Activated CD4-positive, alpha-beta memory T cell treated with anti-CD3 and anti-CD28 coated beads, Interleukin-2, amount 10 ng/mL, durations not matched to agents 7 days and 5 days (primary cell): ENCODE measurements at regions not wholly inside any gene's neighbourhood (a gene's known extent, or its start where the extent isn't known, plus 50 kb on each side); places are given as distances from the start of the nearest gene placed in this dataset.

Source experiments
- CTCF ChIA-PET: fragments of 350-600 bp; sonication (Branson Sonifier 250); formaldehyde crosslinking; loops from one replicate; lab custom pipeline; 2021; ENCODE audit warnings: antibody characterized with exemption, inconsistent platforms; lab: Charles Lee
- POLR2A ChIA-PET: fragments of 350-600 bp; sonication (Branson Sonifier 250); formaldehyde crosslinking; loops from one replicate; lab custom pipeline; 2021; ENCODE audit warnings: antibody characterized with exemption; lab: Charles Lee
- DNase-seq: peaks from one replicate; pipeline ENCODE4 v3.0.0-alpha.2; 2020
- H3K27ac Mint-ChIP-seq: one replicate; pipeline ENCODE4 v1.8.0; 2021; ENCODE audit warnings: mild to moderate bottlenecking, mixed read lengths
- H3K27me3 Mint-ChIP-seq: one replicate; pipeline ENCODE4 v1.8.0; 2021; ENCODE audit warnings: mixed read lengths
- H3K36me3 Mint-ChIP-seq: one replicate; pipeline ENCODE4 v1.8.0; 2021; ENCODE audit warnings: low read depth, mixed read lengths
- H3K4me1 Mint-ChIP-seq: one replicate; pipeline ENCODE4 v1.8.0; 2021; ENCODE audit warnings: mixed read lengths
- H3K4me3 Mint-ChIP-seq: one replicate; pipeline ENCODE4 v1.8.0; 2021; ENCODE audit warnings: mild to moderate bottlenecking, mixed read lengths
- H3K9me3 Mint-ChIP-seq: one replicate; pipeline ENCODE4 v1.8.0; 2021; ENCODE audit warnings: mixed read lengths

DNA sequence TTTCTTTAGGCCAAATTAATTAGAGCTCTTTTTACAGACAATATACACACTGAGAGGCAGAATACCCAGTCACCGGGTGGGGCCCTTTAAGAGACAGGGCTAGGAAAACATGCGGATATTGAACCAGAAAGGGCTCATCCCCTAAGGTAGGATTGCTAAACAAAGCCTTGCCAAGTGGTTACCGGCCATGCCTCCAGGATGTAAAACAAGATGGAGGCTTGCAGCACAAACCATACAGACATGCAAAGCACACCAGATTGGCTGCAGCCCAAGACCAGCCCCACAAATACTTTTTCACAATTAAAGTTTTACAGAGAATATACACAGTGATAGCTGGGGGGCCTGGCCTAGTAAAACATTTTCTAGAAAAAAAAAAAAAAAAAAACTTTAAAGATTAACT, 210.0 kb downstream of the KLHL4 start:
- no peaks in the 10 kb centered on the region for H3K36me3 Mint-ChIP-seq
- POLR2A ChIA-PET: no interaction called here
- no peaks in the 10 kb centered on the region for H3K4me1 Mint-ChIP-seq
- no peaks in the 10 kb centered on the region for H3K27me3 Mint-ChIP-seq
- no peak overlapping the region for H3K27ac Mint-ChIP-seq
- H3K4me3 Mint-ChIP-seq: no peak overlapping the region
- DNase-seq: no peak
- H3K9me3 Mint-ChIP-seq: no peaks in the 10 kb centered on the region
- CTCF ChIA-PET: no interaction called here

GRCh38 chrX:87728024-87728423, 210.4 kb downstream of the KLHL4 start:
- H3K4me3 Mint-ChIP-seq: no peak overlapping the region
- ChIA-PET CTCF (no interaction called here), POLR2A (no interaction called here)
- H3K9me3 Mint-ChIP-seq: no peaks in the 10 kb centered on the region
- H3K4me1 Mint-ChIP-seq: no peaks in the 10 kb centered on the region
- H3K36me3 Mint-ChIP-seq: no peaks in the 10 kb centered on the region
- no peaks in the 10 kb centered on the region for H3K27me3 Mint-ChIP-seq
- no peak for DNase-seq
- no peak overlapping the region for H3K27ac Mint-ChIP-seq

DNA sequence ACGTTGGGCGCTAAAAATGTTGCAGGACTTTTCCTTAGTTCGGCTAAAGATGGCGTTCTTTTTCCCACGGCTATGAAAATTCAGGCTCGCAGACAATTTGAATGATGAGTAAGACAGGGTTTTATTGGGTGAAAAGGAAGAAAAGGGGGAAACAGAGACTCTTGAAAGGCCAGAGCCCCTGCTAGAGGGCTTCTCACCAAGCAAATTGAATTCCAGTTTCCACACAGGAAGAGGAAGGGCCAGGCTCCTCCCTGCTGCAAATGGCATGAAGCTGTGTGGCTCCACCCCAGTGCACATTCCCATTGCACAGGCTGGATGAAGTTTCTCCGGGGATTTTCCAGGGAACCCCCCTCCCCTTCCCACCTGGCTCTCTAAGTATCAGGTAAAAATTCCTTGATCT, 210.9 kb downstream of the KLHL4 start:
- no peak overlapping the region for H3K27ac Mint-ChIP-seq
- H3K4me1 Mint-ChIP-seq: no peaks in the 10 kb centered on the region
- ChIA-PET POLR2A (no interaction called here), CTCF (no interaction called here)
- no peak overlapping the region for H3K4me3 Mint-ChIP-seq
- DNase-seq: no peak
- H3K9me3 Mint-ChIP-seq: no peaks in the 10 kb centered on the region
- no peaks in the 10 kb centered on the region for H3K36me3 Mint-ChIP-seq
- no peaks in the 10 kb centered on the region for H3K27me3 Mint-ChIP-seq

DNA sequence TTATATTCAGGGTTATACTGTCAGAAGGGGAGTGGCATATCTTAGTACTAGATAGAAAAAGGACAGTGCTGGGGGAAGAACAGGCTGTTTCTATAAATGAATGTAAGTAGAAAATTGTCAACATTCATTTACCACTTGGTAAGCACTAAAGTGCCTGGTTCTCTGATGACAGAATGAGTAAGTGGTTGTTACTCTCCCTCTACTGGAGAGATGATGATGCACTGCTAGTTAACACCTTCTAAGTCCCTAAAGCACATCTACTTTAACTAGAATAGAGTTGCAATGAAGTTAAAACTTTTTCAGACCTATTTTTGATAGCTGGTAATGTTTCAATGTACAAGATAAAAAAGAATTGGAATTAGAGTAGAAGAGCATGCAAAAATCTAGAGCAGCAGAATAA, 214.5 kb downstream of the KLHL4 start:
- Mint-ChIP-seq H3K4me1 (no peaks in the 10 kb centered on the region), H3K4me3 (no peak overlapping the region), H3K27ac (no peak overlapping the region), H3K27me3 (no peaks in the 10 kb centered on the region), H3K36me3 (no peaks in the 10 kb centered on the region), H3K9me3 (no peaks in the 10 kb centered on the region)
- ChIA-PET POLR2A (no interaction called here), CTCF (no interaction called here)
- DNase-seq: no peak

- no peak overlapping the region for H3K4me3 Mint-ChIP-seq
- no peak for DNase-seq
- no peaks in the 10 kb centered on the region for H3K27me3 Mint-ChIP-seq
- no peak overlapping the region for H3K27ac Mint-ChIP-seq
- CTCF ChIA-PET: no interaction called here
- POLR2A ChIA-PET: no interaction called here
- H3K9me3 Mint-ChIP-seq: no peaks in the 10 kb centered on the region
- H3K4me1 Mint-ChIP-seq: no peaks in the 10 kb centered on the region
- H3K36me3 Mint-ChIP-seq: no peaks in the 10 kb centered on the region
Measured at GRCh38 chrX:87736576-87736975, 219.0 kb downstream of the KLHL4 start.

DNA sequence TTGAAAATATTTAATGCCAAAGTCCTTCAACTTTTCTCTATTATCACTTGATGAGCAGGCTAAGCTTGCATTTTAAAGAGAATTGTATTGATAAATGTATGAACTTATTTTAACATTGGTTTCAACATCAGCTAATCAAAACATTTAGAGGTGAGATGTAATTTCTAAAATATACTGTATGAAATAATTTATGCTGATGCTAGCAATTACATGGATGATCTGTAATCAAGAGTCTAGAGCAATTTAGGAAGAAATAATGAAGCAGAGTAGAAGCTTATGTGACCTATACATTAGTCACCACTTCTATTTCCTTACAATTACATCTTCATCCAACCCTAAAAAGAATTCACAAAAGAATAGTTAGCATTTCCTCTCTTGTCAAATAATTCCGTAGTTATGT, 226.8 kb downstream of the KLHL4 start:
- H3K27ac Mint-ChIP-seq: no peak overlapping the region
- H3K27me3 Mint-ChIP-seq: no peaks in the 10 kb centered on the region
- DNase-seq: no peak
- no peaks in the 10 kb centered on the region for H3K36me3 Mint-ChIP-seq
- ChIA-PET CTCF (no interaction called here), POLR2A (no interaction called here)
- no peak overlapping the region for H3K4me3 Mint-ChIP-seq
- H3K4me1 Mint-ChIP-seq: no peaks in the 10 kb centered on the region
- H3K9me3 Mint-ChIP-seq: no peaks in the 10 kb centered on the region

DNA sequence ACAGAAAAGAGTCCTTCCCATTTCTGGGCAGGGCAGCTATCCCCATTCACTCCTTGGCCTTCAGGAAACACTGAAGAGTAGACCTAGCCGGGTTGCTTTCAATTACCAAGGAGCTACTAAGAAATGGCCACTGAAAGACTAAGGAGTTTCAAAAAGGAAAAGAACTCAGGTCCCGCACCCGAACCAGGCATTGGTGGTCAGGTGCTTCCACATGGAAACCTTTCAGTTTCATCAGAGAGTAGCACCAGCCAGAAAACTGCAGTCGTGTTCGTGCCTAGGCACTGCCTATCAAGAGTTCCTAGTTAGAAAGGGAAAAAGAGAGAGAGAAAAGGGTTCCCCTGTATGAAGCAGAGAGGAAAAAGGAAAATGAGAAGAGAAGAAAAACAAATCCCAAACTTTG, 237.9 kb downstream of the KLHL4 start:
- H3K4me3 Mint-ChIP-seq: no peak overlapping the region
- ChIA-PET POLR2A (no interaction called here), CTCF (no interaction called here)
- H3K9me3 Mint-ChIP-seq: no peaks in the 10 kb centered on the region
- no peaks in the 10 kb centered on the region for H3K27me3 Mint-ChIP-seq
- H3K36me3 Mint-ChIP-seq: no peaks in the 10 kb centered on the region
- no peaks in the 10 kb centered on the region for H3K4me1 Mint-ChIP-seq
- DNase-seq: no peak
- no peak overlapping the region for H3K27ac Mint-ChIP-seq

DNA sequence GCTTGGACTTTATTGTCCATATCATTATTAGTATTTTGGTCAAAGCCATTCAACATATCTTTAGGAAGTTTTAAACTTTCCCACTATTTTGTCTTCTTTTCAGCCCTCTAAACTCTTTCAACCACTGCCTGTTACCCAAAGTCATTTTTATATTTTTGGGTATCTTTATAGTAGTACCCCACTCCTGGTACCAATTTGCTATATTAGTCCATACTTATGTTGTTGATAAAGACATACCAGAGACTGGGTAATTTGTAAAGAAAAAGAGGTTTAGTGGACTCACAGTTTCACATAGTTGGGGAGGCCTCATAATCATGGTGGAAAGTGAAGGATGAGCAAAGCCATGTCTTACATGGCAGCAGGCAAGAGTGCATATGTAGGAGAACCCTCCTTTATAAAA, 271.4 kb downstream of the KLHL4 start:
- Mint-ChIP-seq H3K36me3 (no peaks in the 10 kb centered on the region), H3K4me3 (no peak overlapping the region), H3K9me3 (no peaks in the 10 kb centered on the region), H3K4me1 (no peaks in the 10 kb centered on the region), H3K27ac (no peak overlapping the region), H3K27me3 (no peaks in the 10 kb centered on the region)
- POLR2A ChIA-PET: no interaction called here
- CTCF ChIA-PET: no interaction called here
- no peak for DNase-seq

GRCh38 chrX:87798039-87798438, 280.4 kb downstream of the KLHL4 start:
- Mint-ChIP-seq H3K36me3 (no peaks in the 10 kb centered on the region), H3K9me3 (no peaks in the 10 kb centered on the region), H3K4me1 (no peaks in the 10 kb centered on the region), H3K27me3 (no peaks in the 10 kb centered on the region), H3K27ac (no peak overlapping the region), H3K4me3 (no peak overlapping the region)
- POLR2A ChIA-PET: no interaction called here
- CTCF ChIA-PET: no interaction called here
- no peak for DNase-seq

- Mint-ChIP-seq H3K36me3 (no peaks in the 10 kb centered on the region), H3K4me3 (no peak overlapping the region), H3K27me3 (no peaks in the 10 kb centered on the region), H3K27ac (no peak overlapping the region), H3K4me1 (no peaks in the 10 kb centered on the region), H3K9me3 (no peaks in the 10 kb centered on the region)
- no peak for DNase-seq
- POLR2A ChIA-PET: no interaction called here
- CTCF ChIA-PET: no interaction called here
Measured at GRCh38 chrX:87805829-87806490, 288.4 kb downstream of the KLHL4 start.

DNA sequence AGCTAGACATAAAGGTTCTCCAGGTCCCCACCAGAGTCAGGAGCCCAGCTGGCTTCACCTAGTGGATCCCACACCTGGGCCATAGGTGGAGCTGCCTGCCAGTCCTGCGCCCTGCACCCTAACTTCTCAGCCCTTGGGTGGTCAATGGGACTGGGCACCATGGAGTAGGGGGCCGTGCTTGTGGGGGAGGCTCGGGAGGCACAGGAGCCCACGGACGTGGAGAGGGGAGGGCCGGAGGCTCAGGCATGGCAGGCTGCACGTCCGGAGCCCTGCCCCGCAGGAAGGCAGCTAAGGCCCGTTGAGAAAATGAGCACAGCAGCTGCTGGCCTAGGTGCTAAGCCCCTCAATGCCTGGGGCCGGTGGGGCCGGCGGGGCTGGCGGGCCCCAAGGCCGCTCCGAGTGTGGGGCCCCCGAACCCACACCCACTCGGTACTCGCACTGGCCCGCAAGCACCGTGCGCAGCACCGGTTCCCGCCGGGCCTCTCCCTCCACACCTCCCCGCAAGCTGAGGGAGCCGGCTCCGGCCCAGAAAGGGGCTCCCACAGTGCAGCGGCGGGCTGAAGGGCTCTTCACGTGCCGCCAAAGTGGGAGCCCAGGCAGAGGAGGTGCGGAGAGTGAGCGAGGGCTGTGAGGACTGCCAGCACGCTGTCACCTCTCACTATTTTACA, 291.1 kb downstream of the KLHL4 start:
- POLR2A ChIA-PET: no interaction called here
- no peak overlapping the region for H3K27ac Mint-ChIP-seq
- DNase-seq: no peak
- H3K4me1 Mint-ChIP-seq: no peaks in the 10 kb centered on the region
- CTCF ChIA-PET: no interaction called here
- H3K27me3 Mint-ChIP-seq: no peaks in the 10 kb centered on the region
- H3K36me3 Mint-ChIP-seq: no peaks in the 10 kb centered on the region
- H3K4me3 Mint-ChIP-seq: no peak overlapping the region
- H3K9me3 Mint-ChIP-seq: no peaks in the 10 kb centered on the region

DNA sequence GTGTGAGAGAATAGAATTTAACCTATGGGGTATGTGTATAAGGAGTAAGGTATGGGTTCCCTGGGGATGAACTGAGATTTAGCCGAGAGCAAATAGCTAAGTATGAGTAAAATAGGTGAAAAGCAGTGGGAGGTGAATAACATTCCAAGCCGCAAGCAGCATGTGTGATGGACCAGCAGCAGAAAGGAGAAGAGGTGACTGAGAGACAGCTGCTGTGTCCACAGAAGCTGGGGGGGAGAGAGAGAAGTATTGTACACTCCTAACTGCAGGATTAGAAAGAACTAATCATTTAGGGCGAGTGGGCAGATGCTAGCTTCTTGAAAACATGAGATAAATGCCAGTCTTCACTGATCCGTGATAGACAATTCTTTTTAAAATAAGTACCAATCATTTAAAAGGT, 296.0 kb downstream of the KLHL4 start:
- Mint-ChIP-seq H3K4me3 (no peak overlapping the region), H3K27me3 (no peaks in the 10 kb centered on the region), H3K9me3 (no peaks in the 10 kb centered on the region), H3K27ac (no peak overlapping the region), H3K4me1 (no peaks in the 10 kb centered on the region), H3K36me3 (no peaks in the 10 kb centered on the region)
- DNase-seq: no peak
- ChIA-PET POLR2A (no interaction called here), CTCF (no interaction called here)

DNA sequence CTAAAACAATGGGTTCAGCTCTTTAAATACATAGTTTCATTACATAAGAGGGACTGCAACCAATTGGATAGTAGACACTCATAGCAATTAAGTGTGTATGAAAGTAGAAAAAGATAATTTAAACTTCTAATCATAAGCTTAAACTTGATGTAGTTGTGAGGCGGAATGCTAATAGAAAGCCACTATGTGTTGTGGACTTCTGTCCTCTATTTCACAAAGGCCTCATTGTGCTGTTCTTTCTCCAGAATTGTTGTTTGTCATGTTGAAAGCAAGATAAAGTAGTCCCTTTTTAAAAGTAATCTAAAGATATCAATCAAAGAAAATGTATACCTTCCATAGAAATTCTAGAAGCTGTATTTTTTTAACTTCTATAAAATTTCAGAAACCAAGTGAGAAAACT, 329.4 kb downstream of the KLHL4 start:
- H3K4me1 Mint-ChIP-seq: no peaks in the 10 kb centered on the region
- POLR2A ChIA-PET: no interaction called here
- CTCF ChIA-PET: no interaction called here
- H3K27me3 Mint-ChIP-seq: no peaks in the 10 kb centered on the region
- H3K9me3 Mint-ChIP-seq: no peaks in the 10 kb centered on the region
- no peak for DNase-seq
- no peak overlapping the region for H3K27ac Mint-ChIP-seq
- no peak overlapping the region for H3K4me3 Mint-ChIP-seq
- H3K36me3 Mint-ChIP-seq: no peaks in the 10 kb centered on the region

DNA sequence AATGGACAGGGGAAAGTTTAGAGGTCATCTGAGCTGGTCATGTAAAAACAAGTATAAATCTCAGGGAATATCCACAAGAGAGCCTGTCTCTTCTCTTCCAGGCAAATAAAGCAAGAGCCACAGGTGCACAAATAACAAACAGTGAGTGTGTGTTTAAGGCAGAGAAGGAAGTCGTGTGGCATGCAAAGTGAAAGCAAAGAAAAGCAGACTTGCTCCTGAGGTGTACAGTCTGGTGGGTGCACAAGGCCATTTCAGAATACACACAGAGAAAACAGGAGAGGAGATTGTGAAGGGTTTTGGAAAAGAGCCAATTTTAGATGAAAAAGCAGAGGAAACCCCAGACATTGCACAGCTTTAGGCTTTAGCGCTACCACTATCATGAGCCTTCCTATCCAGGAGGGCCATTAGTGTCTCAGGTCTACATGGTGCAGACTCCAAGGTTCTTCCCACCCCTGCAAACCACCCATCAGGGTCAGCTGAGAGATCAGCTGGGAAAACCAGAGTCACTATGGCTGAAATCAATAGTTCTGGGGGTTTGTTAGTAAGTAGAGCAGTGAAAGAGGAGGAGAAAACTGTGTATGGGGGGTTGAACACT, 355.8 kb downstream of the KLHL4 start:
- Mint-ChIP-seq H3K27me3 (no peaks in the 10 kb centered on the region), H3K4me1 (peaks cover 3% of the 10 kb centered on the region), H3K36me3 (no peaks in the 10 kb centered on the region), H3K9me3 (no peaks in the 10 kb centered on the region), H3K4me3 (peak overlapping the region; percentile 32), H3K27ac (no peak overlapping the region)
- ChIA-PET CTCF (no interaction called here), POLR2A (no interaction called here)
- DNase-seq: no peak
